ENCODE measurements at regions not wholly inside any gene's neighbourhood (a gene's known extent, or its start where the extent isn't known, plus 50 kb on each side); places are given as distances from the start of the nearest gene placed in this dataset.

GRCh38 chr4:8795140-8795539 lies 76.5 kb downstream of the HMX1 start:
- TF ChIP-seq CTCF (IDR thresholded peaks at IDR 0.05) (no peak), EP300 (IDR thresholded peaks at IDR 0.05) (no peak)

All from upper lobe of left lung (tissue), 4 donors.